ENCODE measurements at regions not wholly inside any gene's neighbourhood (a gene's known extent, or its start where the extent isn't known, plus 50 kb on each side); places are given as distances from the start of the nearest gene placed in this dataset.
"Not testable (repeated sequence)": the region's sequence is repeated elsewhere in the genome, so short reads cannot be mapped to it uniquely, and the experiment has no call there.

GRCh38 chr6:109875973-109876372 is 102.1 kb upstream of the GPR6 start:
- Mint-ChIP-seq H3K4me1 (no peaks in the 10 kb centered on the region), H3K27me3 (peaks cover 12% of the 10 kb centered on the region), H3K9me3 (peaks cover 6% of the 10 kb centered on the region), H3K4me3 (no peak overlapping the region), H3K36me3 (ENCODE audit: low read depth) (no peaks in the 10 kb centered on the region), H3K27ac (no peak overlapping the region)
- ChIA-PET POLR2A (no interaction called here), CTCF (no interaction called here)
- no peak for DNase-seq

- Mint-ChIP-seq H3K27me3 (peaks cover 10% of the 10 kb centered on the region), H3K27ac (no peak overlapping the region), H3K4me1 (peaks cover 4% of the 10 kb centered on the region), H3K9me3 (peaks cover 10% of the 10 kb centered on the region), H3K4me3 (no peak overlapping the region), H3K36me3 (ENCODE audit: low read depth) (no peaks in the 10 kb centered on the region)
- CTCF ChIA-PET, result no interaction called here
- POLR2A ChIA-PET, result no interaction called here
- no peak for DNase-seq
These were observed 100.8 kb upstream of the GPR6 start for GRCh38 chr6:109877028-109878004.

GRCh38 chr6:109878005-109878690 is 100.0 kb upstream of the GPR6 start:
- H3K27ac Mint-ChIP-seq; DNase-seq; H3K4me3 Mint-ChIP-seq; CTCF ChIA-PET; H3K4me1 Mint-ChIP-seq; H3K9me3 Mint-ChIP-seq; POLR2A ChIA-PET; H3K27me3 Mint-ChIP-seq; H3K36me3 Mint-ChIP-seq (ENCODE audit: low read depth): not testable (repeated sequence)

DNA sequence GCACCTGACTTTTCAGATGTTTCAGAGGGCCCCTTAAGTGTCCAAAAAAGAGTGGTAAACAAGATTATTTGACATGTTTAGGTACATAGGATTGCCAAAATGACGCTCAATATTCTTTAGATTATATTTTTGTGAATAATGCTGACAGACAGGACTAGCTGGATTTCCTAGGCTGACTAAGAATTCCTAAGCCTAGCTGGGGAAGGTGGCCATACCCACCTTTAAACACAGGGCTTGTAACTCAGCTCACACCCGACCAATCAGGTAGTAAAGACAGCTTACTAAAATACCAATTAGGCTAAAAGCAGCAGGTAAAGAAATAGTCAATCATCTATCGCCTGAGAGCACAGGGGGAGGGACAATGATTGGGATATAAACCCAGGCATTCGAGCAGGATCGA is 99.0 kb upstream of the GPR6 start:
- H3K9me3 Mint-ChIP-seq; POLR2A ChIA-PET; DNase-seq; H3K36me3 Mint-ChIP-seq (ENCODE audit: low read depth); H3K27me3 Mint-ChIP-seq; H3K27ac Mint-ChIP-seq; H3K4me3 Mint-ChIP-seq; H3K4me1 Mint-ChIP-seq: not testable (repeated sequence)
- CTCF ChIA-PET, result interaction anchor here (0.6 kb wide), 1 partner anchor 351 kb away, joined by 3 read pairs; no protein-coding TSS in a partner anchor

GRCh38 chr6:109879521-109879920 is 98.6 kb upstream of the GPR6 start:
- Mint-ChIP-seq H3K27me3 (peaks cover 8% of the 10 kb centered on the region), H3K27ac (no peak overlapping the region), H3K4me1 (peaks cover 4% of the 10 kb centered on the region), H3K9me3 (peaks cover 10% of the 10 kb centered on the region), H3K36me3 (ENCODE audit: low read depth) (no peaks in the 10 kb centered on the region), H3K4me3 (no peak overlapping the region)
- CTCF ChIA-PET, result interaction anchor here (0.6 kb wide), 2 partner anchors 334 to 352 kb away, joined by 3 to 4 read pairs; no protein-coding TSS in a partner anchor
- POLR2A ChIA-PET, result no interaction called here
- no peak for DNase-seq

DNA sequence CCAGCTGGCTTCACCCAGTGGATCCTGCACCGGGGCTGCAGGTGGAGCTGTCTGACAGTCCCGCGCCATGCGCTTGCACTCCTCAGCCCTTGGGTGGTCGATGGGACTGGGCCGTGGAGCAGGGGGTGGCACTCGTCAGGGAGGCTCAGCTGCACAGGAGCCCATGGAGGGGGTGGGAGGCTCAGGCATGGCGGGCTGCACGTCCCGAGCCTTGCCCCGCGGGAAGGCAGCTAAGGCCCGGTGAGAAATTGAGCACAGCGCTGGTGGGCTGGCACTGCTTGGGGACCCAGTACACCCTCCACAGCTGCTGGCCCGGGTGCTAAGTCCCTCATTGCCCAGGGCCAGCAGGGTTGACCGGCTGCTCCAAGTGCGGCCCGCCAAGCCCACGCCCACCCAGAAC is 97.0 kb upstream of the GPR6 start:
- H3K9me3 Mint-ChIP-seq, CTCF ChIA-PET, POLR2A ChIA-PET: not testable (repeated sequence)

GRCh38 chr6:109881953-109882490 is 96.1 kb upstream of the GPR6 start:
- H3K4me1 Mint-ChIP-seq; H3K36me3 Mint-ChIP-seq (ENCODE audit: low read depth); DNase-seq; CTCF ChIA-PET; H3K4me3 Mint-ChIP-seq; H3K9me3 Mint-ChIP-seq; POLR2A ChIA-PET; H3K27me3 Mint-ChIP-seq: not testable (repeated sequence)
- peak overlapping the region; percentile 10 for H3K27ac Mint-ChIP-seq

More for the DNA sequence above, 97.0 kb upstream of the GPR6 start:
- H3K27me3 Mint-ChIP-seq; H3K36me3 Mint-ChIP-seq (ENCODE audit: low read depth); H3K4me3 Mint-ChIP-seq; DNase-seq; H3K4me1 Mint-ChIP-seq; H3K27ac Mint-ChIP-seq: not testable (repeated sequence)

DNA sequence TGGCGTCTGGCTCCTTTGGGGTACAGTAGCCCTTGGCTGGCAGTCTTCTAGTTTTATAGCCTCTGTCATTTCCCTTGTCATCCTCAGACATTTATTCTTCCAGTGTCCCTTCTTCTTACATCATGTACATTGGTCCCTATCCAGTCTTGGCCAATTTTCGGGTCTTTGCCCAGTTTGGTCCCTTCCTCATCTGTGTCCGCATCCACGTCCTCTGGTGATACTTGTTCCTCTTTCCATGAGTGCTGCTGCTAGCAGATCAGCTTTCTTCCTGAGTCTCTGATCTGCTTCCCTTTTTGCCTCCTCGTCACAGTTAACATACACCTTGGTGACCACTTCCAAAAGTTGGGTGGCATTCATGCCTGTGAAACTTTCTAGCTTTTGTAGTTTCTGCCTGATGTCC is 86.2 kb upstream of the GPR6 start:
- Mint-ChIP-seq H3K36me3 (ENCODE audit: low read depth) (no peaks in the 10 kb centered on the region), H3K27ac (no peak overlapping the region), H3K4me3 (no peak overlapping the region), H3K9me3 (no peaks in the 10 kb centered on the region), H3K4me1 (no peaks in the 10 kb centered on the region), H3K27me3 (peaks cover 2% of the 10 kb centered on the region)
- ChIA-PET CTCF (no interaction called here), POLR2A (no interaction called here)
- DNase-seq, result no peak

GRCh38 chr6:109892451-109893435 is 85.4 kb upstream of the GPR6 start:
- H3K4me1 Mint-ChIP-seq, result no peaks in the 10 kb centered on the region
- H3K27ac Mint-ChIP-seq, result no peak overlapping the region
- no peaks in the 10 kb centered on the region for H3K9me3 Mint-ChIP-seq
- no peaks in the 10 kb centered on the region for H3K36me3 Mint-ChIP-seq (ENCODE audit: low read depth)
- H3K4me3 Mint-ChIP-seq, result no peak overlapping the region
- ChIA-PET POLR2A (no interaction called here), CTCF (no interaction called here)
- H3K27me3 Mint-ChIP-seq, result peaks cover 3% of the 10 kb centered on the region
- no peak for DNase-seq

DNA sequence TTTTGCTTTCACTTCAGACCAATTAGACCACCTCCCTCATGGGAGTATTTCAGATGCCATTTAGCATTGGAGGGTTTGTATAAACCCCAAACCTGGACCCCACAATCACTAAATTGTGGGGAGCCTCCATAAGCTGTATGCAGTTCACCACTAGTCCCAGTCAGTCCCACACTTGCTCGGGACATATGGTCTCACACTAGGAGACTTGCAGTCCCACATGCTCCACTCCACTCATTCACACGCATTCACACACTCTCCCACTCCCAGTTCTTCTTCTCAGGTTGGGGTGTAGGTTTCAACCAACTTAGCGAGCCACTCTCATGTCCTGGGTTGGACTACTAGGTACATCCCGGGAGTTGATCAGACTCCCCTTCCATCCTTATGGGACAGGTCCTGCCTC is 84.5 kb upstream of the GPR6 start:
- ChIA-PET CTCF (interaction anchor here (1.0 kb wide), 1 partner anchor 177 kb away, joined by 3 read pairs; no protein-coding TSS in a partner anchor), POLR2A (no interaction called here)
- H3K27ac Mint-ChIP-seq, result no peak overlapping the region
- H3K9me3 Mint-ChIP-seq, result no peaks in the 10 kb centered on the region
- H3K36me3 Mint-ChIP-seq (ENCODE audit: low read depth), result no peaks in the 10 kb centered on the region
- no peaks in the 10 kb centered on the region for H3K4me1 Mint-ChIP-seq
- H3K4me3 Mint-ChIP-seq, result no peak overlapping the region
- no peak for DNase-seq
- peaks cover 8% of the 10 kb centered on the region for H3K27me3 Mint-ChIP-seq

DNA sequence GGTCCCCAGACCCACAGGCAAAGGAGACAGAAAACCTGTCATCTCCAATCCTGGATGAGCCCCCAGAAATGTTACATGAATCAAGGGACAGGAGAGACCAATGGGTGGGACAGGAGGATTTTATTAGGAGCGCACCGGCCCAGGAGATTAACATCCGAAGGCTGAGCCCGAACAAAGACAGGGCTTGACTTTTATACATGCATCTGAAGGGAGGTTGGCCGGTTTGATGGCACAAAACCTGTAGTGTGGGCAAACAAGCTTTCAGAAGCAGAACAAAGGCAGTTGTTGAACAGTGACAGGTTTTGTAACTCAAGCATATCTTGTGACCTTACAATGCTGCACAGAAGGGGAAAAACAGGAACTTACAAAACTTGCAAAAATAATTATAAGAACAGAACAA is 83.9 kb upstream of the GPR6 start:
- Mint-ChIP-seq H3K4me1 (no peaks in the 10 kb centered on the region), H3K9me3 (no peaks in the 10 kb centered on the region), H3K36me3 (ENCODE audit: low read depth) (no peaks in the 10 kb centered on the region), H3K27ac (no peak overlapping the region), H3K27me3 (peaks cover 9% of the 10 kb centered on the region), H3K4me3 (no peak overlapping the region)
- ChIA-PET CTCF (interaction anchor here (1.0 kb wide), 1 partner anchor 176 kb away, joined by 3 read pairs; no protein-coding TSS in a partner anchor), POLR2A (no interaction called here)
- no peak for DNase-seq

DNA sequence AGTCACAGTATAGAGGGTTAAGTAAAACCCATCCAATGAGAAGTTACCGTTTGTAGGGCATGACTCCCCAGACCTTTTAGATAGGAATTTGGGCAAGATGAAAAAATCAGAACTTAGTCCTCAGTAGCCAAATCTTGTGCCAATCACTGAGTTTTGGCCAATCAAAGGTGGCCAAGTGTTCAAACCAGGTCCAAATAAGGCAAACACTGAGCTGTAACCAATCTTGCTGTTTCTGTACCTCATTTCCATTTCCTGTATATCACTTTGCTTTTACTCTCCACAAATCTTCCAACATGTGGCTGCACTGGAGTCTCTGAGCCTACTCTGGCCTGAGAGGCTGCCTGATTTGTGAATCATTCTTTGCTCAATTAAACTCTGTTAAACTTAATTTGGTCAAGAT is 81.8 kb upstream of the GPR6 start:
- Mint-ChIP-seq H3K27ac (no peak overlapping the region), H3K4me3 (no peak overlapping the region), H3K36me3 (ENCODE audit: low read depth) (no peaks in the 10 kb centered on the region), H3K27me3 (peaks cover 15% of the 10 kb centered on the region), H3K4me1 (no peaks in the 10 kb centered on the region), H3K9me3 (no peaks in the 10 kb centered on the region)
- ChIA-PET POLR2A (interaction anchor here (0.6 kb wide), 1 partner anchor 142 kb away, joined by 3 read pairs; no protein-coding TSS in a partner anchor), CTCF (no interaction called here)
- DNase-seq, result no peak

Measured in activated CD4-positive, alpha-beta T cell treated with anti-CD3 and anti-CD28 coated beads, Interleukin-2, amount 10 ng/mL, durations not matched to agents 7 days and 5 days (primary cell).